Lung (tissue), 11 donors: ENCODE measurements at regions not wholly inside any gene's neighbourhood (a gene's known extent, or its start where the extent isn't known, plus 50 kb on each side); places are given as distances from the start of the nearest gene placed in this dataset.

Source experiments
- ATAC-seq: fragments of 200-7000 bp; cut with Tn5 transposase; one replicate; pipeline ENCODE4 v1.9.1; 2020; ENCODE audit warnings: moderate number of reproducible peaks; ENCODE audit not compliant: insufficient read depth, low FRiP score
- DNase-seq, 3 donors: peaks; one replicate each; pipeline ENCODE4 v3.0.0-alpha.2; 2013 to 2017
- H3K27ac ChIP-seq, 2 donors: one replicate each; pipeline ENCODE4 v1.5.1; 2013; ENCODE audit warnings: mild to moderate bottlenecking in 2 of 2, moderate library complexity in 2 of 2, control low read depth in 1 of 2, inconsistent platforms in 1 of 2, low read depth in 1 of 2, low read length in 1 of 2
- H3K27me3 ChIP-seq, 3 donors: one replicate each; pipeline ENCODE4 v1.5.1; 2013; ENCODE audit warnings: low read length in 2 of 3; ENCODE audit not compliant: control insufficient read depth in 3 of 3, insufficient read depth in 3 of 3
- H3K36me3 ChIP-seq, 4 donors: one replicate each; pipeline ENCODE4 v1.5.1; 2013; ENCODE audit warnings: low read length in 4 of 4, mild to moderate bottlenecking in 1 of 4, moderate library complexity in 1 of 4; ENCODE audit not compliant: control insufficient read depth in 4 of 4, insufficient read depth in 4 of 4
- H3K4me1 ChIP-seq, 5 donors: one replicate each; pipeline ENCODE4 v1.5.1; 2013; ENCODE audit warnings: low read length in 5 of 5, mild to moderate bottlenecking in 2 of 5, moderate library complexity in 1 of 5; ENCODE audit not compliant: control insufficient read depth in 5 of 5, insufficient read depth in 5 of 5
- H3K4me3 ChIP-seq: one replicate; pipeline ENCODE4 v1.5.1; 2013; ENCODE audit warnings: mild to moderate bottlenecking, control low read depth, moderate library complexity
- H3K9ac ChIP-seq, 2 donors: one replicate each; pipeline ENCODE4 v1.5.1; 2013; ENCODE audit warnings: low read length in 2 of 2, control low read depth in 1 of 2; ENCODE audit not compliant: insufficient read depth in 1 of 2
- H3K9me3 ChIP-seq, 4 donors: one replicate each; pipeline ENCODE4 v1.5.1; 2013; ENCODE audit warnings: low read length in 3 of 4, mild to moderate bottlenecking in 1 of 4, moderate library complexity in 1 of 4; ENCODE audit not compliant: control insufficient read depth in 4 of 4, insufficient read depth in 3 of 4
- WGBS, 2 donors: extraction: QIAGEN DNeasy Blood & Tissue Kit; methylation state at CpG; one replicate each; pipeline ENCODE4 v1.1.7; 2013; 5-methylcytosine and 5-hydroxymethylcytosine counted together
- TF ChIP-seq, protein P1 (sequence below): IDR thresholded peaks from 2 replicates; pipeline ENCODE4 v1.5.1; 2012; ENCODE audit warnings: mild to moderate bottlenecking; ENCODE audit errors: control extremely low read depth, extremely low read depth
- donor health status: control.
- donor health status: control.
- donor health status: Bipolar disorder and iron deficiency.
- donor health status: healthy.
- donor health status: DM: yes; HTN: yes; CAD: no.

DNA sequence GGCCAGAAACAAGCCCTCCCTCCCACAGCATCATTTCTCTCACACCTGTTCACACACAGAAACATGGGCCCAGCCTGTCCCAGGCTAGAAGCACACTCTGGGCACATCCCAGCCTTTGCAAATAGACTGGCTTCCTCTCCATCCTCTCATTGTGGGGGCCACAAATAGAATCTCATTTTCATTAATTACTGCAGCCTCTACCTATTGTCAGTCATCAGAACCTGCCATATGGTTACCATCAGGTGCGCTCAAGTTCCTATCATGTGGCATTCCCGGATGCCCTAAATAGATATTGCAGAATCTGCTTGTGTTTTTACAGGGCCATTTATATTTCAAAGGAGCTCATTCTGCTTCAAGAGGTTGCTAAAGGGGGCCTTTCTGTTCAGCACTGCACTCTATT is 460.7 kb downstream of the BCL11A start:
- H3K9ac ChIP-seq = no peak overlapping the region

GRCh38 chr2:60091894-60092293 is 461.6 kb downstream of the BCL11A start:
- Histone ChIP-seq H3K36me3 (no peaks in the 10 kb centered on the region), H3K4me1 (no peaks in the 10 kb centered on the region), H3K9ac (no peak overlapping the region), H3K27me3 (peaks cover 0 to 3% (median 0%) of the 10 kb centered on the region in 3 donors), H3K9me3 (no peaks in the 10 kb centered on the region), H3K27ac (no peak overlapping the region), H3K4me3 (no peak overlapping the region)
- TF ChIP-seq, protein P1, sequence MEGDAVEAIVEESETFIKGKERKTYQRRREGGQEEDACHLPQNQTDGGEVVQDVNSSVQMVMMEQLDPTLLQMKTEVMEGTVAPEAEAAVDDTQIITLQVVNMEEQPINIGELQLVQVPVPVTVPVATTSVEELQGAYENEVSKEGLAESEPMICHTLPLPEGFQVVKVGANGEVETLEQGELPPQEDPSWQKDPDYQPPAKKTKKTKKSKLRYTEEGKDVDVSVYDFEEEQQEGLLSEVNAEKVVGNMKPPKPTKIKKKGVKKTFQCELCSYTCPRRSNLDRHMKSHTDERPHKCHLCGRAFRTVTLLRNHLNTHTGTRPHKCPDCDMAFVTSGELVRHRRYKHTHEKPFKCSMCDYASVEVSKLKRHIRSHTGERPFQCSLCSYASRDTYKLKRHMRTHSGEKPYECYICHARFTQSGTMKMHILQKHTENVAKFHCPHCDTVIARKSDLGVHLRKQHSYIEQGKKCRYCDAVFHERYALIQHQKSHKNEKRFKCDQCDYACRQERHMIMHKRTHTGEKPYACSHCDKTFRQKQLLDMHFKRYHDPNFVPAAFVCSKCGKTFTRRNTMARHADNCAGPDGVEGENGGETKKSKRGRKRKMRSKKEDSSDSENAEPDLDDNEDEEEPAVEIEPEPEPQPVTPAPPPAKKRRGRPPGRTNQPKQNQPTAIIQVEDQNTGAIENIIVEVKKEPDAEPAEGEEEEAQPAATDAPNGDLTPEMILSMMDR = no peak
- ATAC-seq = no peak
- peak in 1 of 3 donors; percentile 17 for DNase-seq
- 87 to 88% methylated on average over 5 of the region's 5 CpGs for WGBS, 2 donors

More for the DNA sequence above, 460.7 kb downstream of the BCL11A start:
- ATAC-seq (no peak), DNase-seq (no peak)
- Histone ChIP-seq H3K4me3 (no peak overlapping the region), H3K27me3 (peaks cover 0 to 3% (median 0%) of the 10 kb centered on the region in 3 donors), H3K27ac (no peak overlapping the region), H3K36me3 (no peaks in the 10 kb centered on the region), H3K9me3 (no peaks in the 10 kb centered on the region), H3K4me1 (no peaks in the 10 kb centered on the region)
- 94 to 95% methylated on average over 2 of the region's 2 CpGs for WGBS, 2 donors
- TF ChIP-seq, protein P1 = no peak

- peaks cover 0 to 3% (median 0%) of the 10 kb centered on the region in 3 donors for H3K27me3 ChIP-seq
- H3K27ac ChIP-seq = no peak overlapping the region
- DNase-seq (no peak), ATAC-seq (no peak)
- H3K4me1 ChIP-seq = no peaks in the 10 kb centered on the region
- TF ChIP-seq, protein P1 = no peak
- no peaks in the 10 kb centered on the region for H3K36me3 ChIP-seq
- H3K9me3 ChIP-seq = no peaks in the 10 kb centered on the region
- H3K9ac ChIP-seq = no peak overlapping the region
- H3K4me3 ChIP-seq = no peak overlapping the region
- 47 to 49% methylated on average over 2 of the region's 2 CpGs for WGBS, 2 donors
These were observed 462.2 kb downstream of the BCL11A start for GRCh38 chr2:60091266-60091665.

DNA sequence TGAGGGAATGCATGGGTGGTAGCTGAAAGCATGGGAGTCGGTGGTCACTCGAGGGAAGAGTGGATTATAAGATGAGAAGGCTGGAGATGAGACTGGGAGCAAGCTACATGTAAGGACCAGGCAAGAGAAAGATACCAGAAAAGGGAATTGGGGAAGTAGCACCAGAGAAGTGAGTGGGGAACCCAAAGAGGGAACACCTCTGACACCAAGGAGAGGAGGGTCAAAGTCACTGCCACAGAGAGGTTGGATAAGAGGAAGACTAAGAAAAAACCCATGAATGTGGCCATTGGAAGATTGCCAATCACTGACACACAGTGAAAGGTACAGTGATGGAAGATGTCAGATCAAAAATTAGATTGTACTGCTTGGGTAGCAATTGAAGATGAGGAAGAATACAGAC is 473.9 kb downstream of the BCL11A start:
- 79 to 94% methylated on average over 2 of the region's 2 CpGs for WGBS, 2 donors
- Histone ChIP-seq H3K27ac (no peak overlapping the region), H3K27me3 (no peaks in the 10 kb centered on the region), H3K9ac (no peak overlapping the region), H3K9me3 (peaks cover 0 to 5% (median 0%) of the 10 kb centered on the region in 4 donors), H3K4me1 (no peaks in the 10 kb centered on the region), H3K4me3 (no peak overlapping the region), H3K36me3 (no peaks in the 10 kb centered on the region)
- ATAC-seq (no peak), DNase-seq (no peak)
- TF ChIP-seq, protein P1 = no peak
